WTC11 (cell line): ENCODE measurements at regions not wholly inside any gene's neighbourhood (a gene's known extent, or its start where the extent isn't known, plus 50 kb on each side); places are given as distances from the start of the nearest gene placed in this dataset.

Experiments
- ATAC-seq: fragments of 200-7000 bp; cut with Tn5 transposase; 2 replicates; pipeline ENCODE4 v1.10.0; 2021; ENCODE audit warnings: mild to moderate bottlenecking, moderate library complexity
- CTCF ChIA-PET: fragments of 300-600 bp; sonication (Branson Sonifier 250); formaldehyde crosslinking; loops from one replicate; lab custom pipeline; 2021; ENCODE audit warnings: antibody characterized with exemption; lab: Charles Lee
- POLR2A ChIA-PET: fragments of 350-600 bp; sonication (Branson Sonifier 250); formaldehyde crosslinking; loops from one replicate; lab custom pipeline; 2021; ENCODE audit warnings: antibody characterized with exemption; lab: Charles Lee
- DNase-seq: peaks from one replicate; pipeline ENCODE4 v3.0.0; 2021; ENCODE audit warnings: low spot score
- H3K27ac Mint-ChIP-seq: 2 replicates; pipeline ENCODE4 v1.8.0; 2021; ENCODE audit warnings: mixed read lengths
- H3K27me3 Mint-ChIP-seq: 2 replicates; pipeline ENCODE4 v1.8.0; 2021; ENCODE audit warnings: low read depth, mild to moderate bottlenecking, moderate library complexity, mixed read lengths
- H3K36me3 Mint-ChIP-seq: 2 replicates; pipeline ENCODE4 v1.8.0; 2021; ENCODE audit warnings: mixed read lengths
- H3K4me1 Mint-ChIP-seq: 2 replicates; pipeline ENCODE4 v1.8.0; 2022; ENCODE audit warnings: mixed read lengths
- H3K4me3 Mint-ChIP-seq: 2 replicates; pipeline ENCODE4 v1.8.0; 2021; ENCODE audit warnings: mild to moderate bottlenecking, moderate library complexity, mixed read lengths
- H3K9me3 Mint-ChIP-seq: 2 replicates; pipeline ENCODE4 v1.8.0; 2021; ENCODE audit warnings: mixed read lengths
- ARID4B ChIP-seq: sonication (generic); formaldehyde crosslinking; IDR thresholded peaks from 2 replicates; pipeline ENCODE4 v1.8.0; 2023; ENCODE audit warnings: missing genetic modification reagents, mild to moderate bottlenecking, borderline replicate concordance
- ATF1 ChIP-seq: sonication (generic); formaldehyde crosslinking; IDR thresholded peaks from 2 replicates; pipeline ENCODE4 v1.8.1; 2023; ENCODE audit warnings: mild to moderate bottlenecking, moderate library complexity, missing genetic modification reagents
- CDX4 ChIP-seq: fragments of 250-450 bp; sonication (Bioruptor Pico); IDR thresholded peaks from 2 replicates; pipeline ENCODE4 v1.9.0; 2021; ENCODE audit warnings: moderate library complexity, mild to moderate bottlenecking, inconsistent platforms, borderline replicate concordance
- CREB1 ChIP-seq: sonication (generic); formaldehyde crosslinking; IDR thresholded peaks from 2 replicates; pipeline ENCODE4 v1.8.0; 2023; ENCODE audit warnings: mild to moderate bottlenecking, missing genetic modification reagents
- CREM ChIP-seq: sonication (generic); formaldehyde crosslinking; IDR thresholded peaks from 2 replicates; pipeline ENCODE4 v1.8.1; 2022; ENCODE audit warnings: mild to moderate bottlenecking, missing genetic modification reagents, moderate library complexity
- KAT7 ChIP-seq: sonication (generic); formaldehyde crosslinking; IDR thresholded peaks from 2 replicates; pipeline ENCODE4 v1.8.1; 2023; ENCODE audit warnings: missing genetic modification reagents, mild to moderate bottlenecking, borderline replicate concordance
- MYBL2 ChIP-seq: sonication (generic); formaldehyde crosslinking; IDR thresholded peaks from 2 replicates; pipeline ENCODE4 v1.8.1; 2023; ENCODE audit warnings: mild to moderate bottlenecking, moderate library complexity, missing genetic modification reagents
- NFE2L1 ChIP-seq: sonication (generic); formaldehyde crosslinking; IDR thresholded peaks from 2 replicates; pipeline ENCODE4 v1.8.1; 2023; ENCODE audit warnings: missing genetic modification reagents
- RELA ChIP-seq: sonication (generic); formaldehyde crosslinking; IDR thresholded peaks from 2 replicates; pipeline ENCODE4 v1.8.1; 2022; ENCODE audit warnings: missing genetic modification reagents, mild to moderate bottlenecking, borderline replicate concordance
- RORB ChIP-seq: fragments of 250-450 bp; sonication (Bioruptor Pico); IDR thresholded peaks from 2 replicates; pipeline ENCODE4 v1.9.0; 2021; ENCODE audit warnings: mild to moderate bottlenecking
- SP1 ChIP-seq: sonication (generic); formaldehyde crosslinking; conservative IDR thresholded peaks from 2 replicates; pipeline ENCODE4 v1.8.1; 2022; ENCODE audit warnings: missing genetic modification reagents
- USF2 ChIP-seq: sonication (generic); formaldehyde crosslinking; IDR thresholded peaks from 2 replicates; pipeline ENCODE4 v1.8.1; 2023; ENCODE audit warnings: mild to moderate bottlenecking, missing genetic modification reagents, moderate library complexity
- ZNF317 ChIP-seq: sonication (generic); formaldehyde crosslinking; IDR thresholded peaks from 2 replicates; pipeline ENCODE4 v1.8.1; 2023; ENCODE audit warnings: low read depth, mild to moderate bottlenecking, moderate library complexity, missing genetic modification reagents, borderline replicate concordance
- ZNF416 ChIP-seq: fragments of 250-450 bp; sonication (Bioruptor Pico); IDR thresholded peaks from 2 replicates; pipeline ENCODE4 v1.9.0; 2021; ENCODE audit warnings: mild to moderate bottlenecking, inconsistent platforms
- ZNF671 ChIP-seq: fragments of 250-450 bp; sonication (Bioruptor Pico); IDR thresholded peaks from 2 replicates; pipeline ENCODE4 v1.8.0; 2021; ENCODE audit warnings: mild to moderate bottlenecking
- TF ChIP-seq, protein P1 (sequence below): fragments of 250-450 bp; sonication (Bioruptor Pico); IDR thresholded peaks from 2 replicates; pipeline ENCODE4 v2.1.2; 2022; ENCODE audit warnings: mild to moderate bottlenecking, moderate library complexity
- TF ChIP-seq, protein P2 (sequence below): sonication (generic); formaldehyde crosslinking; IDR thresholded peaks from 2 replicates; pipeline ENCODE4 v1.8.1; 2023; ENCODE audit warnings: mild to moderate bottlenecking, missing genetic modification reagents
- TF ChIP-seq, protein P3 (sequence below): sonication (generic); formaldehyde crosslinking; IDR thresholded peaks from 2 replicates; pipeline ENCODE4 v1.8.0; 2022; ENCODE audit warnings: mild to moderate bottlenecking, missing genetic modification reagents
- TF ChIP-seq, protein P4 (sequence below): fragments of 250-450 bp; sonication (Bioruptor Pico); IDR thresholded peaks from 2 replicates; pipeline ENCODE4 v1.9.0; 2021; ENCODE audit warnings: mild to moderate bottlenecking, borderline replicate concordance

- Mint-ChIP-seq H3K4me1 (no peaks in the 10 kb centered on the region), H3K4me3 (no peak overlapping the region)
- no peak for TF ChIP-seq KAT7
- no peak for TF ChIP-seq ZNF671 (CRISPR knock-in tag)
- no peak for TF ChIP-seq SP1 (CRISPR knock-in tag)
- TF ChIP-seq, protein P1, sequence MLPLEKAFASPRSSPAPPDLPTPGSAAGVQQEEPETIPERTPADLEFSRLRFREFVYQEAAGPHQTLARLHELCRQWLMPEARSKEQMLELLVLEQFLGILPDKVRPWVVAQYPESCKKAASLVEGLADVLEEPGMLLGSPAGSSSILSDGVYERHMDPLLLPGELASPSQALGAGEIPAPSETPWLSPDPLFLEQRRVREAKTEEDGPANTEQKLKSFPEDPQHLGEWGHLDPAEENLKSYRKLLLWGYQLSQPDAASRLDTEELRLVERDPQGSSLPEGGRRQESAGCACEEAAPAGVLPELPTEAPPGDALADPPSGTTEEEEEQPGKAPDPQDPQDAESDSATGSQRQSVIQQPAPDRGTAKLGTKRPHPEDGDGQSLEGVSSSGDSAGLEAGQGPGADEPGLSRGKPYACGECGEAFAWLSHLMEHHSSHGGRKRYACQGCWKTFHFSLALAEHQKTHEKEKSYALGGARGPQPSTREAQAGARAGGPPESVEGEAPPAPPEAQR = no peak
- no peak for TF ChIP-seq RELA (CRISPR knock-in tag)
- TF ChIP-seq MYBL2 (CRISPR knock-in tag) = no peak
- TF ChIP-seq CREM = no peak
- TF ChIP-seq, protein P2, sequence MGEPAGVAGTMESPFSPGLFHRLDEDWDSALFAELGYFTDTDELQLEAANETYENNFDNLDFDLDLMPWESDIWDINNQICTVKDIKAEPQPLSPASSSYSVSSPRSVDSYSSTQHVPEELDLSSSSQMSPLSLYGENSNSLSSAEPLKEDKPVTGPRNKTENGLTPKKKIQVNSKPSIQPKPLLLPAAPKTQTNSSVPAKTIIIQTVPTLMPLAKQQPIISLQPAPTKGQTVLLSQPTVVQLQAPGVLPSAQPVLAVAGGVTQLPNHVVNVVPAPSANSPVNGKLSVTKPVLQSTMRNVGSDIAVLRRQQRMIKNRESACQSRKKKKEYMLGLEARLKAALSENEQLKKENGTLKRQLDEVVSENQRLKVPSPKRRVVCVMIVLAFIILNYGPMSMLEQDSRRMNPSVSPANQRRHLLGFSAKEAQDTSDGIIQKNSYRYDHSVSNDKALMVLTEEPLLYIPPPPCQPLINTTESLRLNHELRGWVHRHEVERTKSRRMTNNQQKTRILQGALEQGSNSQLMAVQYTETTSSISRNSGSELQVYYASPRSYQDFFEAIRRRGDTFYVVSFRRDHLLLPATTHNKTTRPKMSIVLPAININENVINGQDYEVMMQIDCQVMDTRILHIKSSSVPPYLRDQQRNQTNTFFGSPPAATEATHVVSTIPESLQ (CRISPR knock-in tag) = no peak
- no peak for TF ChIP-seq NFE2L1
- TF ChIP-seq, protein P3, sequence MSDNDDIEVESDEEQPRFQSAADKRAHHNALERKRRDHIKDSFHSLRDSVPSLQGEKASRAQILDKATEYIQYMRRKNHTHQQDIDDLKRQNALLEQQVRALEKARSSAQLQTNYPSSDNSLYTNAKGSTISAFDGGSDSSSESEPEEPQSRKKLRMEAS (CRISPR knock-in tag) = no peak
- no peak for TF ChIP-seq ZNF416
- TF ChIP-seq CDX4 (CRISPR knock-in tag) = no peak
- TF ChIP-seq, protein P4, sequence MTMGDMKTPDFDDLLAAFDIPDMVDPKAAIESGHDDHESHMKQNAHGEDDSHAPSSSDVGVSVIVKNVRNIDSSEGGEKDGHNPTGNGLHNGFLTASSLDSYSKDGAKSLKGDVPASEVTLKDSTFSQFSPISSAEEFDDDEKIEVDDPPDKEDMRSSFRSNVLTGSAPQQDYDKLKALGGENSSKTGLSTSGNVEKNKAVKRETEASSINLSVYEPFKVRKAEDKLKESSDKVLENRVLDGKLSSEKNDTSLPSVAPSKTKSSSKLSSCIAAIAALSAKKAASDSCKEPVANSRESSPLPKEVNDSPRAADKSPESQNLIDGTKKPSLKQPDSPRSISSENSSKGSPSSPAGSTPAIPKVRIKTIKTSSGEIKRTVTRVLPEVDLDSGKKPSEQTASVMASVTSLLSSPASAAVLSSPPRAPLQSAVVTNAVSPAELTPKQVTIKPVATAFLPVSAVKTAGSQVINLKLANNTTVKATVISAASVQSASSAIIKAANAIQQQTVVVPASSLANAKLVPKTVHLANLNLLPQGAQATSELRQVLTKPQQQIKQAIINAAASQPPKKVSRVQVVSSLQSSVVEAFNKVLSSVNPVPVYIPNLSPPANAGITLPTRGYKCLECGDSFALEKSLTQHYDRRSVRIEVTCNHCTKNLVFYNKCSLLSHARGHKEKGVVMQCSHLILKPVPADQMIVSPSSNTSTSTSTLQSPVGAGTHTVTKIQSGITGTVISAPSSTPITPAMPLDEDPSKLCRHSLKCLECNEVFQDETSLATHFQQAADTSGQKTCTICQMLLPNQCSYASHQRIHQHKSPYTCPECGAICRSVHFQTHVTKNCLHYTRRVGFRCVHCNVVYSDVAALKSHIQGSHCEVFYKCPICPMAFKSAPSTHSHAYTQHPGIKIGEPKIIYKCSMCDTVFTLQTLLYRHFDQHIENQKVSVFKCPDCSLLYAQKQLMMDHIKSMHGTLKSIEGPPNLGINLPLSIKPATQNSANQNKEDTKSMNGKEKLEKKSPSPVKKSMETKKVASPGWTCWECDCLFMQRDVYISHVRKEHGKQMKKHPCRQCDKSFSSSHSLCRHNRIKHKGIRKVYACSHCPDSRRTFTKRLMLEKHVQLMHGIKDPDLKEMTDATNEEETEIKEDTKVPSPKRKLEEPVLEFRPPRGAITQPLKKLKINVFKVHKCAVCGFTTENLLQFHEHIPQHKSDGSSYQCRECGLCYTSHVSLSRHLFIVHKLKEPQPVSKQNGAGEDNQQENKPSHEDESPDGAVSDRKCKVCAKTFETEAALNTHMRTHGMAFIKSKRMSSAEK (CRISPR knock-in tag) = no peak
- TF ChIP-seq ATF1 (CRISPR knock-in tag) = no peak
- no peak for TF ChIP-seq ARID4B (CRISPR knock-in tag)
- no peak for TF ChIP-seq ZNF317 (CRISPR knock-in tag)
- no peak for TF ChIP-seq RORB (CRISPR knock-in tag)
- no peak for TF ChIP-seq CREB1
- TF ChIP-seq USF2 (CRISPR knock-in tag) = no peak
Measured at GRCh38 chr15:77796046-77796729, 163.5 kb upstream of the LINGO1 start.

More at GRCh38 chr15:77796046-77796729, 163.5 kb upstream of the LINGO1 start:
- no peak overlapping the region for H3K27ac Mint-ChIP-seq
- POLR2A ChIA-PET = no interaction called here
- H3K9me3 Mint-ChIP-seq = 0 out of 2 replicates have a peak, but pooled peaks cover 3% of the 10 kb centered on the region
- DNase-seq (no peak), ATAC-seq (no peak)
- no peaks in the 10 kb centered on the region for H3K36me3 Mint-ChIP-seq
- H3K27me3 Mint-ChIP-seq = no peaks in the 10 kb centered on the region
- CTCF ChIA-PET = interaction anchor here (0.8 to 1.4 kb wide), 2 partner anchors 9 to 141 kb away, joined by 3 read pairs; no protein-coding TSS in a partner anchor
